ENCODE measurements at regions not wholly inside any gene's neighbourhood (a gene's known extent, or its start where the extent isn't known, plus 50 kb on each side); places are given as distances from the start of the nearest gene placed in this dataset.
A peak's percentile ranks its signal among the peaks of the same experiment; 100 is the strongest.

DNA sequence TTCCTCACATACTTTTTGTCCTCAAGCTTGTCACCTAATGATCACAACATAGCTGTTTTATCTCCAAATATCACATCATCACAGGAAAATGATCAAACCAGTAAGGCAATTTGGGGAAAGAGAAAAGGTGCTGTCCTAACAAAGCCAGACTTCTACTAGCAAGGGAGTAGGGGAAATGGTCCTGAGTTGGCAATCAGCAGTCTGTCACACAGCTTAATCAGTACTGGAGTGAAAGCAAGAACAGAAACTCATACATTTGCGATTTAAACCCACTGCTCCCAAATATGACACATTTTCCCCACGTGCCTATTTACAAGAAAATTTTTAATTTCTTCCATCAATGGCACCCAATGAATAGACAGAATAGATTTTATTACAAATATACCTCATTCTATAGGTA, 546.8 kb upstream of the FMR1 start:
- 51 to 74% (median 58%) methylated on average over 2 of the region's 2 CpGs for WGBS, 5 donors
- intact Hi-C loops (cut with DNase I; ENCODE audit: low total_unique reads): no loop called here

DNA sequence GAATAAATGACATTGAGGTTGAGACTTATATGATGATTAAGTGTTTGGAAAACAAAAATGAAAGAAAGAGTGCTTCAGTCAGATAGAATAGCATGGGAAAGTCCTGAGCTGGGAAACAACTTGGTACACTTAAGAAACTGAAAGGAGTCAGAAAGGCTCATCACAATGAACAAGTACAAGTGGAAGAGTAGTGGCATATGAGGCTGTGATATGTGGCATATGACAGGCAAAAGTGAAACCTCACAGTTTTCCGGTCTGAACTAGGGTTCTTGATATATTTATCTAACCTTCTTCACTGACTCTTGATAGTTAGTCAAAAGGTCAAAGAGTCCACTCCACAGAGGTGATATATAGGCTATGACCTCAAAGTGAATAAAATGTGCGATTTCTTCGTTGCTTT, 537.1 kb upstream of the CXorf51A start:
- WGBS, 5 donors: 77 to 91% (median 84%) methylated on average over 3 of the region's 3 CpGs
- no peaks in the 10 kb centered on the region for H3K36me3 ChIP-seq
- intact Hi-C loops (cut with DNase I; ENCODE audit: low total_unique reads): no loop called here
- H3K9me3 ChIP-seq: peaks cover 0 to 17% (median 6%) of the 10 kb centered on the region in 4 donors
- H3K4me1 ChIP-seq: no peaks in the 10 kb centered on the region
- no peaks in the 10 kb centered on the region for H3K27me3 ChIP-seq
- no peak overlapping the region for H3K4me3 ChIP-seq
- no peak overlapping the region for H3K27ac ChIP-seq
- no peak for DNase-seq
- no peak for TF ChIP-seq EP300 (IDR thresholded peaks at IDR 0.05)
- TF ChIP-seq POLR2A (IDR thresholded peaks at IDR 0.05): no peak
- TF ChIP-seq, protein P1, sequence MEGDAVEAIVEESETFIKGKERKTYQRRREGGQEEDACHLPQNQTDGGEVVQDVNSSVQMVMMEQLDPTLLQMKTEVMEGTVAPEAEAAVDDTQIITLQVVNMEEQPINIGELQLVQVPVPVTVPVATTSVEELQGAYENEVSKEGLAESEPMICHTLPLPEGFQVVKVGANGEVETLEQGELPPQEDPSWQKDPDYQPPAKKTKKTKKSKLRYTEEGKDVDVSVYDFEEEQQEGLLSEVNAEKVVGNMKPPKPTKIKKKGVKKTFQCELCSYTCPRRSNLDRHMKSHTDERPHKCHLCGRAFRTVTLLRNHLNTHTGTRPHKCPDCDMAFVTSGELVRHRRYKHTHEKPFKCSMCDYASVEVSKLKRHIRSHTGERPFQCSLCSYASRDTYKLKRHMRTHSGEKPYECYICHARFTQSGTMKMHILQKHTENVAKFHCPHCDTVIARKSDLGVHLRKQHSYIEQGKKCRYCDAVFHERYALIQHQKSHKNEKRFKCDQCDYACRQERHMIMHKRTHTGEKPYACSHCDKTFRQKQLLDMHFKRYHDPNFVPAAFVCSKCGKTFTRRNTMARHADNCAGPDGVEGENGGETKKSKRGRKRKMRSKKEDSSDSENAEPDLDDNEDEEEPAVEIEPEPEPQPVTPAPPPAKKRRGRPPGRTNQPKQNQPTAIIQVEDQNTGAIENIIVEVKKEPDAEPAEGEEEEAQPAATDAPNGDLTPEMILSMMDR (IDR thresholded peaks at IDR 0.05): no peak
- TF ChIP-seq POLR2AphosphoS5 (IDR thresholded peaks at IDR 0.05): no peak

More for the DNA sequence above, 546.8 kb upstream of the FMR1 start:
- no peak overlapping the region for H3K4me3 ChIP-seq
- no peak for TF ChIP-seq EP300 (IDR thresholded peaks at IDR 0.05)
- TF ChIP-seq, protein P1 (IDR thresholded peaks at IDR 0.05): no peak
- TF ChIP-seq POLR2AphosphoS5 (IDR thresholded peaks at IDR 0.05): no peak
- no peak for TF ChIP-seq POLR2A (IDR thresholded peaks at IDR 0.05)
- H3K4me1 ChIP-seq: no peaks in the 10 kb centered on the region
- H3K27me3 ChIP-seq: no peaks in the 10 kb centered on the region
- H3K36me3 ChIP-seq: no peaks in the 10 kb centered on the region
- H3K9me3 ChIP-seq: no peaks in the 10 kb centered on the region
- no peak overlapping the region for H3K27ac ChIP-seq
- no peak for DNase-seq

DNA sequence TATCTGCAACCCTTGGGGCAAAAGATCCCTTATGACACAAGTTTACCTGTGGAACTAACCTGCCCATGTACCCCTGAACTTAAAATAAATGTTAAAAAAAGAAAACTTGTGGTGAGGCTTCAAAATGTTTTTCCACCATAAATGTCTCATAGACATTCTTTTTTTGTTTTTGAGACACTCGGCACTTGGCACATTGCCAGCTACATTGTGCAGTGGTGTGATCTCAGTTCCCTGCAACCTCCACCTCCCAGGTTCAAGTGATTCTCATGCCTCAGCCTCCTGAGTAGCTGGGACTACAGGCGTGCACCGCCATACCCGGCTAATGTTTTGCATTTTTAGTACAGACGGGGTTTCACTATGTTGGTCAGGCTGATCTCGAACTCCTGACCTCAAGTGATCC, 528.9 kb upstream of the CXorf51A start:
- Histone ChIP-seq H3K4me3 (no peak overlapping the region), H3K27me3 (no peaks in the 10 kb centered on the region), H3K4me1 (no peaks in the 10 kb centered on the region), H3K9me3 (no peaks in the 10 kb centered on the region), H3K36me3 (no peaks in the 10 kb centered on the region), H3K27ac (no peak overlapping the region)
- intact Hi-C loops (cut with DNase I; ENCODE audit: low total_unique reads): no loop called here
- DNase-seq: no peak
- WGBS, 5 donors: 74 to 85% (median 80%) methylated on average over 6 of the region's 6 CpGs
- TF ChIP-seq, protein P1 (IDR thresholded peaks at IDR 0.05): no peak
- TF ChIP-seq EP300 (IDR thresholded peaks at IDR 0.05) (no peak), POLR2A (IDR thresholded peaks at IDR 0.05) (no peak), POLR2AphosphoS5 (IDR thresholded peaks at IDR 0.05) (no peak)

DNA sequence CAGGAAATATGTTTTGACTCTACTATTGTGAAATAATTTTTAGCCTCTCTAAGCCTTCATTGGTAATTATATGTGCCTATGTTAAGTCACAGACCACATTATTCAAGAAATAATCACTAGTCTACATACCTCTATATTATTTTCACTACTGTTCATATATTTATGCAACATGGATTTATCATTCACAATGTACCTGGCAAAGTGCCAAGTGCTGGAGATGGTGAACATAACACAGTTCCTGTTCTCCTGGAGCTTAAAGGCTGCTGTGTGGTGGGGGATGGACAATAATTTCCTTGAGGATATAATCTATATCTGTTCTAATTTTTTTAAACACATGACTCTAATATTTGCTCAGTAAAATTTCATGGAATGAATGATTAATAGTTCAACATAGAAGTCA, 527.7 kb upstream of the CXorf51A start:
- H3K36me3 ChIP-seq: no peaks in the 10 kb centered on the region
- no peaks in the 10 kb centered on the region for H3K4me1 ChIP-seq
- no peaks in the 10 kb centered on the region for H3K27me3 ChIP-seq
- no peak overlapping the region for H3K4me3 ChIP-seq
- peak in 1 of 2 donors; percentile 6 for DNase-seq
- TF ChIP-seq EP300 (IDR thresholded peaks at IDR 0.05) (no peak), POLR2AphosphoS5 (IDR thresholded peaks at IDR 0.05) (no peak), POLR2A (IDR thresholded peaks at IDR 0.05) (no peak)
- TF ChIP-seq, protein P1 (IDR thresholded peaks at IDR 0.05): no peak
- no peaks in the 10 kb centered on the region for H3K9me3 ChIP-seq
- H3K27ac ChIP-seq: no peak overlapping the region
- intact Hi-C loops (cut with DNase I; ENCODE audit: low total_unique reads): no loop called here

Data from stomach (tissue), 8 donors.